HPDE6-E6E7 (cell line): ENCODE measurements at regions not wholly inside any gene's neighbourhood (a gene's known extent, or its start where the extent isn't known, plus 50 kb on each side); places are given as distances from the start of the nearest gene placed in this dataset.
"Not testable (repeated sequence)": the region's sequence is repeated elsewhere in the genome, so short reads cannot be mapped to it uniquely, and the experiment has no call there.

ENCODE experiments used
- DNase-seq: peaks from one replicate; pipeline ENCODE4 v3.0.0; 2011; ENCODE audit warnings: missing footprints; ENCODE audit errors: extremely low spot score

- DNase-seq: no peak
These were observed 315.8 kb upstream of the MEIS2 start for GRCh38 chr15:37416103-37416502.

- no peak for DNase-seq
These were observed 325.2 kb upstream of the MEIS2 start for GRCh38 chr15:37425541-37425940.

GRCh38 chr15:37427393-37427792, 327.0 kb upstream of the MEIS2 start:
- not testable (repeated sequence) for DNase-seq

- DNase-seq: no peak
These were observed 346.6 kb upstream of the MEIS2 start for GRCh38 chr15:37446921-37447320.

- no peak for DNase-seq
These were observed 352.1 kb upstream of the MEIS2 start for GRCh38 chr15:37452498-37452897.

GRCh38 chr15:37480482-37480881, 380.1 kb upstream of the MEIS2 start:
- DNase-seq: no peak

- DNase-seq: no peak
These were observed 380.8 kb upstream of the MEIS2 start for GRCh38 chr15:37481126-37481525.

GRCh38 chr15:37483779-37484178, 383.4 kb upstream of the MEIS2 start:
- no peak for DNase-seq

- no peak for DNase-seq
These were observed 384.7 kb upstream of the MEIS2 start for GRCh38 chr15:37485056-37485455.

GRCh38 chr15:37490707-37491106, 390.4 kb upstream of the MEIS2 start:
- no peak for DNase-seq

- DNase-seq: no peak
These were observed 416.3 kb upstream of the MEIS2 start for GRCh38 chr15:37516621-37517020.

- no peak for DNase-seq
These were observed 417.0 kb upstream of the MEIS2 start for GRCh38 chr15:37517191-37517895.

- no peak for DNase-seq
These were observed 416.0 kb upstream of the TMCO5A start for GRCh38 chr15:37518436-37518835.

- no peak for DNase-seq
These were observed 414.4 kb upstream of the TMCO5A start for GRCh38 chr15:37520026-37520425.

- DNase-seq: no peak
These were observed 413.6 kb upstream of the TMCO5A start for GRCh38 chr15:37520882-37521281.

GRCh38 chr15:37524601-37525000, 409.8 kb upstream of the TMCO5A start:
- no peak for DNase-seq

- DNase-seq: no peak
These were observed 406.0 kb upstream of the TMCO5A start for GRCh38 chr15:37528432-37528831.

GRCh38 chr15:37536967-37537605, 397.4 kb upstream of the TMCO5A start:
- no peak for DNase-seq

GRCh38 chr15:37537802-37538201, 396.6 kb upstream of the TMCO5A start:
- no peak for DNase-seq

- no peak for DNase-seq
These were observed 386.3 kb upstream of the TMCO5A start for GRCh38 chr15:37548116-37548515.

GRCh38 chr15:37550360-37551024, 383.9 kb upstream of the TMCO5A start:
- no peak for DNase-seq

GRCh38 chr15:37572401-37572800, 362.0 kb upstream of the TMCO5A start:
- DNase-seq: no peak

GRCh38 chr15:37574985-37575384, 359.5 kb upstream of the TMCO5A start:
- no peak for DNase-seq
